ENCODE measurements at regions not wholly inside any gene's neighbourhood (a gene's known extent, or its start where the extent isn't known, plus 50 kb on each side); places are given as distances from the start of the nearest gene placed in this dataset.

- Histone ChIP-seq H3K4me1 (no peaks in the 10 kb centered on the region), H3K4me3 (no peak overlapping the region), H3K27ac (no peak overlapping the region), H3K27me3 (ENCODE audit: insufficient read depth in 3 of 3, low read length in 2 of 3) (no peaks in the 10 kb centered on the region), H3K9me3 (no peaks in the 10 kb centered on the region), H3K36me3 (ENCODE audit: insufficient read depth in 1 of 2, low read depth in 1 of 2) (no peaks in the 10 kb centered on the region)
- DNase-seq (no peak), ATAC-seq (no peak)
- WGBS, 3 donors: 80 to 86% (median 80%) methylated on average over 5 of the region's 5 CpGs
- intact Hi-C loops (cut with DNase I): no loop called here
- no peak for TF ChIP-seq CTCF (IDR thresholded peaks at IDR 0.05)
Measured at GRCh38 chr5:3284506-3284905, 311.1 kb upstream of the IRX1 start.

GRCh38 chr5:3282841-3283240 is 312.8 kb upstream of the IRX1 start:
- no peaks in the 10 kb centered on the region for H3K36me3 ChIP-seq (ENCODE audit: insufficient read depth in 1 of 2, low read depth in 1 of 2)
- H3K27me3 ChIP-seq (ENCODE audit: insufficient read depth in 3 of 3, low read length in 2 of 3): no peaks in the 10 kb centered on the region
- TF ChIP-seq CTCF (IDR thresholded peaks at IDR 0.05): no peak
- no peak for DNase-seq
- no peak for ATAC-seq
- intact Hi-C loops (cut with DNase I): loop anchor here in 1 of 2 donors (2.0 kb wide), 1 partner anchor 78 kb away; no protein-coding TSS in a partner anchor
- WGBS, 3 donors: 95 to 97% (median 97%) methylated on average over 20 of the region's 20 CpGs
- H3K4me1 ChIP-seq: no peaks in the 10 kb centered on the region
- no peak overlapping the region for H3K27ac ChIP-seq
- H3K9me3 ChIP-seq: no peaks in the 10 kb centered on the region
- H3K4me3 ChIP-seq: no peak overlapping the region

- H3K9me3 ChIP-seq: no peaks in the 10 kb centered on the region
- no peak for TF ChIP-seq CTCF (IDR thresholded peaks at IDR 0.05)
- H3K27ac ChIP-seq: no peak overlapping the region
- DNase-seq (no peak), ATAC-seq (no peak)
- H3K27me3 ChIP-seq (ENCODE audit: insufficient read depth in 3 of 3, low read length in 2 of 3): no peaks in the 10 kb centered on the region
- H3K36me3 ChIP-seq (ENCODE audit: insufficient read depth in 1 of 2, low read depth in 1 of 2): no peaks in the 10 kb centered on the region
- WGBS, 3 donors: 71 to 79% (median 73%) methylated on average over 7 of the region's 7 CpGs
- no peaks in the 10 kb centered on the region for H3K4me1 ChIP-seq
- H3K4me3 ChIP-seq: no peak overlapping the region
- intact Hi-C loops (cut with DNase I): no loop called here
Measured at GRCh38 chr5:3281366-3281765, 314.3 kb upstream of the IRX1 start.

GRCh38 chr5:3278643-3279042 is 317.0 kb upstream of the IRX1 start:
- Histone ChIP-seq H3K27ac (no peak overlapping the region), H3K9me3 (no peaks in the 10 kb centered on the region), H3K27me3 (ENCODE audit: insufficient read depth in 3 of 3, low read length in 2 of 3) (peaks cover 0 to 5% (median 0%) of the 10 kb centered on the region in 3 donors), H3K4me1 (no peaks in the 10 kb centered on the region), H3K4me3 (no peak overlapping the region), H3K36me3 (ENCODE audit: insufficient read depth in 1 of 2, low read depth in 1 of 2) (no peaks in the 10 kb centered on the region)
- WGBS, 3 donors: 47 to 73% (median 63%) methylated on average over 1 of the region's 1 CpG
- DNase-seq (no peak), ATAC-seq (no peak)
- intact Hi-C loops (cut with DNase I): no loop called here
- TF ChIP-seq CTCF (IDR thresholded peaks at IDR 0.05): no peak

- Histone ChIP-seq H3K36me3 (ENCODE audit: insufficient read depth in 1 of 2, low read depth in 1 of 2) (no peaks in the 10 kb centered on the region), H3K4me1 (no peaks in the 10 kb centered on the region), H3K9me3 (no peaks in the 10 kb centered on the region), H3K27me3 (ENCODE audit: insufficient read depth in 3 of 3, low read length in 2 of 3) (peaks cover 0 to 8% (median under 1%) of the 10 kb centered on the region in 3 donors), H3K4me3 (no peak overlapping the region), H3K27ac (no peak overlapping the region)
- DNase-seq (no peak), ATAC-seq (no peak)
- intact Hi-C loops (cut with DNase I): no loop called here
- TF ChIP-seq CTCF (IDR thresholded peaks at IDR 0.05): no peak
- 13 to 17% (median 14%) methylated on average over 6 of the region's 6 CpGs for WGBS, 3 donors
Measured at GRCh38 chr5:3277590-3278196, 317.9 kb upstream of the IRX1 start.

All from psoas muscle (tissue), 7 donors.